SHP77 (cell line): ENCODE measurements at regions not wholly inside any gene's neighbourhood (a gene's known extent, or its start where the extent isn't known, plus 50 kb on each side); places are given as distances from the start of the nearest gene placed in this dataset.

Experiments used
- DNase-seq, 2 experiments: peaks; one replicate each; lab custom pipeline; 2025; lab: John Stamatoyannopoulos, UW

DNA sequence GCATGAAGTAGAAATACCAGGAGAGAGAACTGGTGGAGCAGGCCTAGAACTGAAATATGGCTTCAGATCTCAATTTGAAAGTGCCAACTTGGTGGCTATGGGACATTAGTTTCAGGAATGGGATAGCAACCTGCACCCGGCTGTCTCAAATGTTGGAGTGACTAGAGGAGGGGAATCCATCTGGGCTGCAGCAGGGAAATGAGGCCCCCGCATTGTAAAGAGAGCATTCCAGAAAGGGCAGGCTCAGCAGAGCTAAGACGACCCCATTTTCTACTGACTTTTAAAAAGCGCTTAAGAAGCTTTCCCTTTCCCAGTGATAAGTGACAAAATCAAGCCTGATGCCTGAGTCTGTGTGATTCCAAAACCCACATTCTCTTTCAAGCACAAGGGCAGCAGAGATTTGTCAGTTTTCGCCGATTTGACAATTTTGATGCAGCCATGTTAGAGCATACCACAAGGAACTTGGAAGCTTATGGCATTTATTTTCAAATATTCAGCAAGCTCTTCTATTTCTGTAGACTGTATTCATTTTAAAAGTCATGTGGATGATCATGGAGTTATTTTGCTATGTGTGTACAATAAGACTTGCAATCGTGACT lies 119.8 kb upstream of the ARHGAP28 start:
- DNase-seq: no peak

DNA sequence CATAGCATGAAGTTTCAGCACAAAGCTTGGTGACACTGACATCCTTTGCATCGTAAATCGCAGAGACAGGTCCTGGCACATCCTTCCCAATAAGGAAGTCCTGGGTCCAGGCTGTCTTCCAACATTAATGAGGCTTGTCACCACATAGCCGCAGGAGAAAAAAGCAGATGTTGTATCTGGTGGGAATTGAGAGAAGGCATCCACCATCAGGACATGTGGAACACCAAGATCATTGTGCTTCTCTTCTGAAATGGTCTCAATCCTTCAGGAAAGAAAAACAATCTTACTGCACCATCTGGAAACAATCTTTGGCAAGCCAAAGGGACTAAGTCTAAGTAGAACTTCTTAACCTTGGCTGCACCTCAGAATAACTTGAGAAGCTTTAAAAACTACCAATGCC lies 119.0 kb upstream of the ARHGAP28 start:
- DNase-seq: no peak

DNA sequence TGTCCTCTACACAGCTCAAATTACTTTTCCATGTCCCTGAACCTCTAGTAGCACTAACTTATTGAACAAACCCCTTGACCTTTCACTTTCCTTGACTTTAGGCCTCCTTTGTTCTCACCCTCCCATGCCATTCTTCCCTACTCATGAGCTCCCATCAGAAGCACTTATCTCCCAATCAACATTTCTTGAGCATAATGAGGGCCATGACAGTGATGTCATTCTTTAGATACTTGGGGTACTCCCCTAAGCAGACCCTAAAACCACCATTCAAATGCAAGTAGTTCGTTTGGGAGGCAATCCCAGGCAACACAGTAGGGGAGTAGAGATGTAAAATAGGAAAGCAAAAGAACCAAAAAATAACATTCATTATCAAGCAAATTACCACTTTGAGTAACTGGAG lies 115.9 kb upstream of the ARHGAP28 start:
- no peak for DNase-seq

DNA sequence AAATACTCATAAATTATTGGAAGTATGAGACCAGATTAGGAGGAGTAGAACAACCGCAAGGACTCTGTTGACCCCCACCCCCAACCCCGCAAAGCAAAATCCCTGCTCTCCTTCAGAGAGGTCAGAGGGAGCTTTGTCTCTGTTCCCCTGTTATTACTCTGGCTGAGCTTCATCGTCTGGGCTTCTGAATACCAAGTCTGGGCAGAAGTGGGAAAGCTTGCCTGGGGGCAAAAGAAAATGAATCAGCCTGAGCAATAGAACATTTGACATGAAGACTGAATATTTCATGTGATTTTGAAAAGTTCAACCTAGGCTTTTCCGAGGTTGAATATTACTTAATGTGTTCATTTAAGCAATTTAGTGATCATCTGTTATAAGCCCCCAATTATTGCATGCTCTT lies 114.6 kb upstream of the ARHGAP28 start:
- DNase-seq: no peak

DNA sequence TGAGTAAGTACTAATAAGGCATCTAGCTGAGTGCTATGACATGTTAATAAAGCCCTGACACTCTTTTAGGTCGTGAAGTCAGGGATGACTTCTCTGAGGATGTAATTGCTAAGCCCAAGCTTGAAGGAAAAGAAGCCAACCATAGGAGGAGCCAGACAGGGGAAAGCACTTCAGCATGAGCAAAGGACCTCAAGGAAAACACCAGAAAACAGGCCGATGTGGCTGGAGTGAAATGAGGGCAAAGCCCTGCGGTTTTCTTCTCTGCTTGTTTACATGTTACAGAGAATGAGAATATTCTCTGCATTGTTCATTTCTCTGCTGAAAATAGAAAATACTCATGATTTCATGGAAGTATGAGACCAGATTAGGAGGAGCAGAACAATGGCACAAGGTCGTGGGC lies 112.5 kb upstream of the ARHGAP28 start:
- no peak for DNase-seq

DNA sequence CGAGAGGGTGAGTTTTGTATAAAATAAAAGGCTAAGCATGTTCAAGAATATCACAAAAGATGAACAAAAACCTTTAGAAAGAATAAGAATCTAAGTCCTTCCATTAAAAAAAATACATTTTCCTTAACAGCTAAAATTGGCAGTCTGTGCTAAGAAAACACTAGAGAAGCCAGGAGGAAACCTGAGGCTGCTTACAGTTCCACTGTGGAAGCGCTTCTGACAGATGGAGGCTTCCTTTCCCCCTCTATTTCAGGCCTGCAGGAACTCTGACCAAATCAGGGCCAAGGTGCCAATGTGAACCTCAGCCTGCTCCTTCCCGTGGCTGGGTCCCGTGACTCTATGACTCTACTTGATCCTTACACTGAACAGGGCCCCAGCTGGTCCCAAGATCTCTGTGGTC lies 108.1 kb upstream of the ARHGAP28 start:
- no peak for DNase-seq

DNA sequence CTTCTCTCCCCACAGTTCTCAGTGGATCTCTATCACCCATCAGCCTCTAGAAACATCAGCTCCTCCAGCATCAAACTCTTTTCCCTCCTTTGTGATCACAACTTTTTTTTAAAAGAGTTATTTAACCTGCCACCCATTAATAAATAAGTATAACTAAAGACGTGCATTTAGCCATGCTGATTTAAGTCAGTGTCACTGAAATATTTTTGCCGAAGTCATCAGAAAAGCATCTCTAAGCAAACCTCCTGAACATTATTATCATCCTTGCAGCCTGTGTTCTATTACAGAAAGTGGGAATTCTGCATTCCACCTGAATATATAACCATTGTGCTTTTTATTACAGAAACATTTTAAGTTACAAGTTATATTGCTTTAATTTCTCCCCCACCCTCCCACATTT lies 106.2 kb upstream of the ARHGAP28 start:
- DNase-seq: no peak

DNA sequence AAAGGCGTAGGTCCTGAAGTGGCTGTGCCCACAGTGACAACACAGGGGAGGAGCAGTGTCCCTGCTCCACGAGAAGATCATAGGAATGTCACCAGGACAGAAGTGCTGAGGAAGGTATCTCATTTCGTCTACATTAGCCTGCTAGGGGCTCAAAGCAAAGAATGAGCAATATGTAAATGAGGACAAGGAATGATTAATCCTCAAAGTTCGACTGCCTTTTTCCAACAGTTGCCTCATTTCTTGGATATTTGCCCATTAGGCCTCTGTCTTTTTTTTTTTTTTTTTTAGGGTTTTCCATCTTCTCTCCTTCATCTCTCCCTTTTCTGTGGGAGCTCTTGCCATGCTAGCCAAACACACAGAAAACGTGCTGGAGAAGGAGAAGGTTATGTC lies 105.2 kb upstream of the ARHGAP28 start:
- DNase-seq: no peak

DNA sequence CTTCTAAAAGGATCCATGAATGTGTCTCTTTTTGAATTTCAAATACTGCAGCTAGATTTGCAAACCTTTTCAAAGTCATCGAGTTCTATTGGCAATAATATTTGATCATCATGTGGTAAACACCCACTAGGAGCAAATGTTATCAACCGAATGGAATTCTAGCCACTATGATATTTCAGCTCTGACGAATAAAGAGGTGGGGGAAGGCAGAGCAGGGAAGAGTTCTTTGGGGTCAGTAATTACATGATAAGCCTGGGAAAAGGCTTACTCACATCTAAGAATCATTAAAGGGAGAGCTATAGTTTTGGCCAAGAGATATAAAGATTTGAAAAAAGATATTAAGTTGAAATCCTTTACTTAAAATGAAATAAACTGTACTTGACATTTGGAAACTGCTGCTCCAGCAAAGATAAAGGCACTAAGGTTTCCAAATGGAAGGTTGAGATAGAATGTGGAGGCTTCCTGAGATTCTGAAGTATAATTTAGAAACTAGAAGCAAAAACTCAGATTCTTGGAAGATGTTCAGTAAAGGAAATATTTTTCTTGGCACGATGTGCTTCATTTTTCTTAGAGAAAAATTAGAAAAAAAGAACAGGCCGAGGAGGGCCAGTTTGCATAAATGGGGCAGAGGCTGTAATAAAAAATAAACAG lies 104.7 kb upstream of the ARHGAP28 start:
- DNase-seq: no peak

DNA sequence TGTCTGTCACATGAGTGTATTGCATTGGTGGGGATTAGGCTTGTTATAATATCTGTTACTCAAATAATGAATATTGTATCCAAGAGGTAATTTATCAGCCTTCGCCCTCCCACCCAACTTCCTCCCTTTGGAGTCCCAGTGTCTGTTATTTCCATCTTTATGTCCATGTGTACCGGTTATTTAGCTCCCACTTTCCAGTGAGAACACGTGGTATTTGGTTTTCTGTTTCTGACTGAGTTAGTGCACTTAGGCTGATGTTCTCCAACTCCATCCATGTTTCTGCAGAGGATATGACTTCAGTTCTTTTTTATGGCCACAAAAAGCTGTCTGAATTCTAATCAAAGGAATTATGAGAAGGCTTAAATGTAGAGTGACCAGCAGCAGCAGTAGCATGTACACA lies 104.0 kb upstream of the ARHGAP28 start:
- DNase-seq: no peak

DNA sequence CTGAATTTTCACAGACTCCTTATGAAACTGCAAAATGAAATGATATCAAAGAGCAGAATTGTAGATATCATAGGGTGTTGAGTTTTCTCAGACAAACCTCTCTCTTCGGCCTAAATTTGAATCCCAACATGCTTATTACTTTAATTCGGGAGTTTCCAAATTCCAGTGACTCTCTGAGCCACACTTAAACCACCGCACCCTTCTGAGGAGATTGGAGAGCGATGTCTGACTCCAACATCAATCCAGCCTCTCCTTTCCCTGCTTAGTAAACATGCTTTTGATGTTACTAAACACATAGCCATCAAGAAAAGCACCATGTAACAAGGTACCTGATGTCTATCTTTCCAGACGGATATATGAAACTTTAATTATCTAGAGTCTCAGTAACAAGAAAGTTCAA lies 103.1 kb upstream of the ARHGAP28 start:
- no peak for DNase-seq

DNA sequence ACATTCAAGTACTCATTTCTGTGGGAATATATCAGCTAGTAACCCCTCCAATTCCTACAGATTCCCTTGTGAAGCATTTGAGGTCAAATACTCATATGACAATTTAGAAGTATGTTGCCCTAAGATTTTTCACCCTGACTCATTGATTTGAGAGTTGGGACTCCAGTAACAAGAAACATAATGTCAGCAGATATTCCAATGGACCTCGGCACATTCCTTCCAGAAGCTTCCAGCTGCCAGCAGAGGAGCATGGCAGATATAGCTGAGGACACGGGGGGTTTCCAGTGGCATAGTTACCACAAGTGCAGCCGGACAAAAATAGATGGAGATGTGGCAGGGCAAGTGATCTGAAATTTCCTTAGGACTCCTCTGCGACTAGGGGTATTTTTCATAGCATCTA lies 101.9 kb upstream of the ARHGAP28 start:
- no peak for DNase-seq

DNA sequence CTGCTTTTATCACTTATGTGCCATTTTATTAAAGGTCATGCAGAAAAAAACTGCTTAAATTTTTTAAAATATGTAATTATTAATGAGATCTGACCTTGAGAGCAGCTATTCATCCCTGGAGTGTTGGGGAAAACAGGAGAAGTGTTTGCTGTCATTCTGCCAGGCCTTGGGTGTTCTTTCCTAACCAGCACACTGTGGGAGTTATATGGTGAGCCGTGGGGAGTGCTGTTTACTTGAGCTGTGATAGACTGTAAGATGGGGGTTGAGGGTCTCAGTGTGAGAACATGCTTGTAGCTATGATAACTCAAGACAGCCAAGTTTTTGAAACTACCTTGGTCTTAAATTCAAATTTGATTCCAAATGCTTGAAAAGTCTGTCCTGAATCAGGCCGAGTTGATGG lies 101.3 kb upstream of the ARHGAP28 start:
- no peak for DNase-seq

DNA sequence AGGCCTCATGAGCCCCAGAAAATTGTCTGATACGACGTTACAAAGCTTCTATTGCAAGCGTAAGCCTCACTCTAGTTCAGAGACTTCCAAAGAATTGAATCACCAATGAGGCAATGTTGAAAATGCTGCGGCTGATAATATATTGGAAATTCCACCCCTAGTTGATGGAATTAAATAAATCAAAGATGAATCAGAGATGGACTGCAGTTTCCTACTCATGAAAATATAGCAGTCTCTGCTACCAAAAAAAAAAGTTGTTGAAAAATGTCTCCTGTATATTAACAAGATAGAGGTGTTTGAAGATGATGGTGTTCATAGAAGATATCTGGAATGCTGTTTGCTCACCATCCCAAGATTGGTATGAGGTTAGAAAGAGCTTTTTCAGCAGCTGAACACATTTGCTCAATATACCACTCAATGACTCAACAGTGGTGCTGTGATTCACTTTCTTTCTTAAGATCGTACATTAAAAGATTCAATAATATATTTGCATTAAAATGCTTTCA lies 99.8 kb upstream of the ARHGAP28 start:
- no peak for DNase-seq

DNA sequence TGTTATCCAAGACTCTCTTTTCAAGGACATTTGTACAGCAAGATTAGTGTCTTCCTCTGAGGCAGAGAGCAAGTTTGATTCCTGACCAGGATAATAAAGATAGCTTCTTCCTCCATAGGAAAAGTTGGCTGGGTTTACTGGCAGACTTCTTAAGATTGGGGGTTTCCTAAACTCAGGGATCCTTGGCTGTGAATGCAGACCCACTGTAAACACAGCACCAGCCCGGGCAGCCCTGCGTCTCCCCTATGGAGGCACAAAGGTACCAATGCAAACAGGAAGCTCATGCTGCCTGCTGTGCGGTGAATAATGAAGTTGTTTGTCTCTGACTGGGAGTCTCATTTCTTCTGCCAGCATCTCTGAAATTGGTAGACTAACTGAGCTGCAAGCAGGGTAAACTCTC lies 96.2 kb upstream of the ARHGAP28 start:
- no peak for DNase-seq

DNA sequence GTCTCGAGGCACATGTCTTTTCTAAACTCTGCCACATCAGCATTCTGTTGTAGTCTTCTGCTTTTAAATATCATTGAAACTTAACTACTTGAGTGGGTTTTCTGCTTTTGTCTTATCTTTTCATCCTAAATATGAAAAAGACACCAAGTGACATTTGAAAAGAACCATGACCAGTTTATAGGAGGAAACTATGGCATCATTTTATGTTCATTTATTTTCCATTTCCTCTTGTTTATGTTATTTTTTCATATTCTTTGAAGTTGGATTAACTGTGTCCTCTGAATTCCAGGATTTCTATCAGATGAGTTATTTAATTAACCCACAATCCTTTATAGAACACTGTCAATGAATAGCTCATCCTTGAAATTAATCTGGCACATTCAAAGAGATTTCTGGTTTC lies 93.4 kb upstream of the ARHGAP28 start:
- no peak for DNase-seq

DNA sequence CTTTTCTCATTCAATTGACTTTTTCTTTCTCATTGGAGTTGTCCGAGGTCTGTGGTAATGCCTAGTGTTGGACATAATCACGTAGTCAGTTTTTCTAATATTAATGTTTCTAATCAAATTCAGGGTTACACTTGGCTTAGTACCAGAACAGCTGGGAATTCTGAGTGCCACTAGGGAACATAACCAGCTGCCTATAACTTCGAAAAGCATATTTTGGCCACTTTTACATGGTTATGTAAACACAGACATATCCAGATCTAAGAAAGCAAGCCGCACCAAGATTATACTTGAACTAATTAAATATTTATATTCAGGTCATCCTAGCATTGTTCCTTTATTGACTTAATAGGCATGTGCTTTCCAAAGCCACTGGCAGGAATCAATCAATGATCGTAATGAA lies 91.1 kb upstream of the ARHGAP28 start:
- DNase-seq: no peak

DNA sequence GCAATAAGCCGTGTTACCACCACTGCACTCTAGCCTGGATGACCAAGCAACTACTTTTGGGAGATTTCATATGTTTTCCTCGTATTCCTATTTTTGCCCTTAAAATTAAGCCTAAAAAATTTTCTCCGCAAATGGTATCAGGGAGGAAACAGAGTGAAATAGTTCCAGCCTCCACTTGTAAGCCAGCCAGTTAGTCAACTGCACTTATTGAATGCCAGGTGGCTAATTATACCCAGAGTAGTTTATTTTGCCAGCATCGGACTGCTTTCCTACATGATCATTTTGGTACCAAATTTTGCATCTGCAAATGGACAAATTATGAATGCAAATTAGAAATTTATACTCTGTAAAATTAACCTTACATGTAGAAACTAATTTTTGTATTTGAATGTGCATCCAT lies 90.2 kb upstream of the ARHGAP28 start:
- no peak for DNase-seq

DNA sequence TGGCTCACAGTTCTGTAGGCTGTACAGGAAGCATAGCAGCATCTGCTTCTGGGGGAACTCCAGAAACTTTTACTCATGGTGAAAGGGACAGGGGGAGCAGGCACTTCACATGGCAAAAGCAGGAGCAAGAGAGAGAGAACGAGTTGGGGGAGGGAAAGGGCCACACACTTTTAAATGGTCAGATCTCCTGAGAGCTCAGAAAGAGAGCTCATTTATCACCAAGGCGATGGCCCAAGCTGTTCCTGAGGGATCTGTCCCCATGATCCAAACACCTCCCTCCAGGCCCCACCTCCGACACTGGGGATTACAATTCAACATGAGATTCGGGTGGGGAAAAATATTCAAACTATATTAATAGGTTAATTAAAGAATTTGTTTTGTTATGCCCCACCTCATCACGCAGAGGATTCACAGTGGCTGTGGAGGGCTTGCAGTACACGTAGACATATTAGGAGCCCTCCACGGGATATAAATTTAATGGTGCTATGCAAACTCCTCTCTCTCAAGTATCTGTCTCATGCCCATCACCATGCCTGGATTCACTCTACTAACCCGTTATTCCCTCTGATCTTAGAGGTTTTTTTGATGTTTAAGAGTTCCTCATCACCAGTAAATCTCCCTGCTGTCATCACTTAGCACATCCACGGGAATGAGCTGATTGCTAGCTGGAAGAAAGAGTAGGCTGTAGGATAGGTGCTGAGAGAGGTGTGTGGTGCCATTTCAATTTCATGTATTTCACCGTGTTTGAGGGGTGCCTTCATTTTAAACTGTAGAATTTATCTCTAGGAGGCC lies 84.5 kb upstream of the ARHGAP28 start:
- DNase-seq: no peak

DNA sequence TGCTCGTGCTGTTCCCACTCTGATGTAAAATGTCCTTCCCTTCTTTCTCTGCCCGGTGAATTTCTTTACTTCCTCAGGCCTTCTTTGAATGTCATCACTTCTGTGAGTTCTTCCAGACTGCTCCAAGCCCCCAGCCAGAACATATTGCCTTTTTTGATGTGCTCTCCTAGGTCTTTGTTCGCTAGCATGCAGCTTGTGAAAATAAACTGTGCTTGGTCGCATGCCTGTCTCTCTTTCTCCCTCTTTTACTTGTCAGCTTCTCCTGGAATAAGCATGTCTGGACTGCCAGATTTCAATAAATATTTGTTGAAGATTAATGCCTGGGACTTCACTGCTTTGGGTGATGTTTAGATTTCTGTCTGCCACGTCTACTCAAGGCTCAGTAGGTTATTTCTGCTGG lies 82.7 kb upstream of the ARHGAP28 start:
- no peak for DNase-seq

DNA sequence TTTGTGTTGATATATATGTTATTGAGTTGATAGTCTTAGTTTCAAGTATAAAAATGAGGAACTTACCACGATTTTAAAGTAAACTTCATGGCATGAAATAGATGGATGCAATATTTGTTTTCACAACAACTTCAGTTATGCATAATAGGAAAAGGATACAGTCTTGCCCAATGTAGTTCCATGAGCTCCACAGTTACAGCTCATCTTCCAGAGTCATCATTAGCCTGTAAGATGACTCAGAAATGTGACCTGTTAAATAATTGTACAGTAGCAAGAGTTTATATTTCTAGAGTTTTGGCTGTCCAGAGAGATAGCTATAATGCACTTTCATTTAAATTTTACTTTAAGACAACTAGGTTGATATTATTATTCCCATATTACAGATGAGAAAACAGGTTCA lies 80.9 kb upstream of the ARHGAP28 start:
- DNase-seq: no peak

DNA sequence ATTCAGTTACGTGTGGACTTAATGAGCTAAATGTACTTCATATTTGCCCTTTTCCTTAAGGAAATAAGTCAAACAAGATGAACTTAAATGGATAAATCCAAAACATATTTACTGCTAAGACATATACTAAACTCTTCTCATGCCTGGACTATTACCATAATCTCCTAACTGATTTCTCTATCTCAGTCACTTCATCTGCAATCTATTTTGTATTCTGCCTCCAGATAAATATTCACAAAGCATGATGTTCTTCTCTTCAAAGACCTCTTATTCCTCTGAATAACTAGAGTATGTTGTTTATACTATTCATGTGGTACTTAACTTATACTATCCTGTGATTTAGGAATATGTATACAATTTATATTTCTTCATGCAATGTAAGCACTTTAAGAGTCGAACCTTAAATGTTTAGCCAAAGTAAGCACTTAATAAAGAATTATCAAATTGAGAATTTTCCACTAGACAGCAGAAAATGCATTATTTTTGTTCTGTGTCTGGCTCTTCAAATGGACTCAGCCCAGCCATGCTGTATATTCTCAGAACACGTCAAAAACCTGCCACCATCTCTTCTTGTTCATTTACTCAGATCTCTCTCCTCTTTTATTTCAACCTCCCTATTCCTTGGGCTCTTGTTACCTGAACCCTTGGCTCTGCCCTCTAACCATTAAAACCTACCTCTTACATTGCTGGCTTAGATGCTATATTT lies 79.9 kb upstream of the ARHGAP28 start:
- no peak for DNase-seq

DNA sequence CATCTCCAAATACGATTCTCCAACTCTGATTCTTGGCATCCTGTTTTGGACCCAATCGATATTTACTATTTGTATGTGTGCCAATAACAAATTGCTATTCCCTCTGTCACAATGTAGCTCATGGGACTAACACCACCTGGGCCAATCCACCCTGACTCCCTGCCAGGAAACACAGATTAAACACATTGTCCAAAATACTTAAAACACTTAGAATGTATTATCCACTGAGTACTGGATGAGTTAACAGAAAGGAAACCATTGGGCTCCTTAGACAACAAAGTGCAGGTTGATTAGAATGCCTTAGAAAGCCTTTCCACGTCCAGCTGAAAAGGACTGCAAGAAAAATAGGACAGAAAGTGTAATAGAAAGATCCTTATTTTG lies 79.4 kb upstream of the ARHGAP28 start:
- no peak for DNase-seq
